Activated CD4-positive, alpha-beta T cell treated with anti-CD3 and anti-CD28 coated beads, Interleukin-2, amount 10 ng/mL, durations not matched to agents 24 days and 14 days (primary cell): ENCODE measurements at regions not wholly inside any gene's neighbourhood (a gene's known extent, or its start where the extent isn't known, plus 50 kb on each side); places are given as distances from the start of the nearest gene placed in this dataset.

Experiments
- DNase-seq: peaks from one replicate; pipeline ENCODE4 v3.0.0; 2022
- H3K27ac Mint-ChIP-seq: one replicate; pipeline ENCODE4 v1.8.0; 2022; ENCODE audit warnings: mild to moderate bottlenecking, mixed read lengths
- H3K27me3 Mint-ChIP-seq: one replicate; pipeline ENCODE4 v1.8.0; 2022; ENCODE audit warnings: mixed read lengths
- H3K36me3 Mint-ChIP-seq: one replicate; pipeline ENCODE4 v1.8.0; 2022; ENCODE audit warnings: low read depth, mild to moderate bottlenecking, mixed read lengths
- H3K4me1 Mint-ChIP-seq: one replicate; pipeline ENCODE4 v1.8.0; 2021; ENCODE audit warnings: mixed read lengths
- H3K4me3 Mint-ChIP-seq: one replicate; pipeline ENCODE4 v1.8.0; 2022; ENCODE audit warnings: mild to moderate bottlenecking, moderate library complexity, mixed read lengths
- H3K9me3 Mint-ChIP-seq: one replicate; pipeline ENCODE4 v1.8.0; 2021; ENCODE audit warnings: mixed read lengths
- intact Hi-C: fragments of 100-400 bp; cut with micrococcal nuclease; formaldehyde crosslinking; loops from one replicate; pipeline ENCODE4 v1.15.1; 2023

GRCh38 chr9:88776717-88777497 lies 214.4 kb upstream of the S1PR3 start:
- DNase-seq: peak; percentile 31
- no peaks in the 10 kb centered on the region for H3K4me1 Mint-ChIP-seq
- peaks cover 9% of the 10 kb centered on the region for H3K27me3 Mint-ChIP-seq
- no peaks in the 10 kb centered on the region for H3K9me3 Mint-ChIP-seq
- no peak overlapping the region for H3K4me3 Mint-ChIP-seq
- intact Hi-C loops: no loop called here
- no peak overlapping the region for H3K27ac Mint-ChIP-seq
- H3K36me3 Mint-ChIP-seq: no peaks in the 10 kb centered on the region

DNA sequence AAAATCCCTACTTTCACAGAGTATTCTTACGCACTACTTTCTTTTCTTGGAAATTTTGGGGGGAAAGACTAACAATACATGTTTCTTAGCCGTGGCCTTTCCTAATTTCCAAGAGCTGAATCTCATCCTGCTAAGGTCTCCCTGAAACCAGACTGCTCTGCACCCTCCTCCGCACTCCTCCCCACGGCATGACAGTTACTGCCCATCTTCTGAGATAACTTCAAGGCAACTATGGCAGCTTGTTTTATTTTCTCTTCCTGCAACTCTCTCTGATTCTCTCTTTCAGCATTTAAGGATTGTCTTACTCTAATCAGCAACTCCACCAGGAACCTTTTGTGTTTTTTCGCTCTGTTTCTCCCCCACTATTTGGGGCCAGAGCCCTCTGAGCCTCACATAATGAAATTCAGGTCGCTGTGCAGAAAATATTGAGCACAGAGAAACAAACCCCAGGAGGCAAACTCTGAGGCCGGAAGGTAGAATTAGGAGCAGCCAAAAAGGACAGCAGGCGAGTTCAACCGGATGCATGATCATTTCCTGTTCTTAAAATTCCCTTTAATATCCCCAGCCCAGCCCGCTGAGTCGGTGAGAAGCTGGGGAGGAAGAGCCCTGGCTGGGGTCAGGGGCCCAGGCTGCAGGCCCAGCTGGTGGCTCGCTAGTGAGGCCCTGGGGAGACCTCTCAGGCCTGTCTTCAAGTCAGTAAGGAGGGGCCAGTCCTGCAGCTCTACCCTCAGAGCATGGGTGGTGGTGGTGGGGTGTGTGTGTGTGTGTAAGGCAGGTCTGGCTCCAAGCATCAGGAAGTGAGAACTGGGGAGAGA lies 213.6 kb upstream of the S1PR3 start:
- Mint-ChIP-seq H3K36me3 (no peaks in the 10 kb centered on the region), H3K4me1 (no peaks in the 10 kb centered on the region), H3K27me3 (peaks cover 4% of the 10 kb centered on the region), H3K4me3 (no peak overlapping the region), H3K9me3 (no peaks in the 10 kb centered on the region), H3K27ac (no peak overlapping the region)
- DNase-seq: peak; percentile 51
- intact Hi-C loops: no loop called here

- H3K36me3 Mint-ChIP-seq: no peaks in the 10 kb centered on the region
- no peak overlapping the region for H3K4me3 Mint-ChIP-seq
- no peaks in the 10 kb centered on the region for H3K9me3 Mint-ChIP-seq
- no peak overlapping the region for H3K27ac Mint-ChIP-seq
- intact Hi-C loops: no loop called here
- DNase-seq: peak; percentile 29
- H3K4me1 Mint-ChIP-seq: no peaks in the 10 kb centered on the region
- H3K27me3 Mint-ChIP-seq: peaks cover 1% of the 10 kb centered on the region
These were observed 209.5 kb upstream of the S1PR3 start for GRCh38 chr9:88781628-88782391.

DNA sequence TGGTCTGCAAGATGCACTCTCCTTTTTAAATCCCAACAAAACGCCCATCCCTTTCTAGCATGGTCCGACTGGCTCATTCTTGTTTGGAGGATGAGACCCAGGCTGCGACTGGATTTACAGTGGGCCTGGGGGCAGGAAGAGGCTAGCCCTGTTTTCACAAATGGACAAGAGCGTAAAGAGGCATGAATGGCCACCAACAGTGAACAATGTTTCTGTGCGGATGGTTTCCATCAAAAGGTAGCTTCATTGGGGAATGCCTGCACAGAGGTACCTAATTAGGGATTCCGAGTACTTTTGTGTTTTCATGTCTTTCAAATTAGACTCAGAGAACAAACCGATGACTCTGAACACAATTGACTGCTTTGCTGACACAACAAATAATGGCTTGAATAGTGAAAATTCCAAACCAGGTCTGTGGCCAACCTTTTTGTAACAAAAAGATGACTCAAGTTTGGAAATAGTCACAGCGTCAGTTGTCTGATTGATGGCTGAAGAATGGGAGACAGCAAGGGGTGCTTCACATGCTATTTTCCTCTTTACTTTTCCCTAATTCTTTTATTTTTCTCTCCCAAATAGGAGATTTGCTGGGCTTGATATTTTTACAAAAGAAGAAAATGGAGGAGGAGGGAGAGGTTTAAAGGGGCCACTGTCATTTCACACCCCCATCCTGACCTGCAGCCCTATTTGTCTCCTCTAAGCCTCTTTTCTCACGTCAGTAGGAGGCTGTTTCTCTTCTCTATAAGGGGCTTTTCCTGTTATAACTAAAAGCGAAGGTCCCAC lies 208.1 kb upstream of the S1PR3 start:
- peak; percentile 20 for DNase-seq
- intact Hi-C loops: no loop called here
- no peak overlapping the region for H3K4me3 Mint-ChIP-seq
- H3K4me1 Mint-ChIP-seq: no peaks in the 10 kb centered on the region
- peaks cover 1% of the 10 kb centered on the region for H3K27me3 Mint-ChIP-seq
- H3K36me3 Mint-ChIP-seq: no peaks in the 10 kb centered on the region
- H3K9me3 Mint-ChIP-seq: no peaks in the 10 kb centered on the region
- no peak overlapping the region for H3K27ac Mint-ChIP-seq

DNA sequence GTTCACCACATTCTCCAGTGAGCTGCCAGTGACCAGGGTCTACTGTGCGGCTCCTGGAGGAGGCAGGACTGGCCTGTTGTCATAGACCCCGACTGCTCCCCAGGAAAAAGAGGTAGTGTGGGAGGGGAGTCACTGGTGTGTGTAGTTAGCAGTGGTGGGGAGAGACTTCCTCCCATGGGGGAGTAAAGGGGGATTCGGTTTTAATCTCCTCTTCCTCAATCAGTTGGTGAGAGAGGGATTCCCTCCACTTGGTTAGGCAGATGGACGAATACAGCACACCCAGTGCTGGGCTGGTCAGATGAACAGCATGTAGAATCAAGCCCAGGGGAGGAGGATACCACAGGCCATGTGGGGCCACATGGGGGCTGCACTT lies 207.6 kb upstream of the S1PR3 start:
- Mint-ChIP-seq H3K27me3 (peaks cover 1% of the 10 kb centered on the region), H3K4me1 (no peaks in the 10 kb centered on the region), H3K9me3 (no peaks in the 10 kb centered on the region), H3K4me3 (no peak overlapping the region), H3K36me3 (no peaks in the 10 kb centered on the region), H3K27ac (no peak overlapping the region)
- DNase-seq: peak; percentile 43
- intact Hi-C loops: no loop called here

DNA sequence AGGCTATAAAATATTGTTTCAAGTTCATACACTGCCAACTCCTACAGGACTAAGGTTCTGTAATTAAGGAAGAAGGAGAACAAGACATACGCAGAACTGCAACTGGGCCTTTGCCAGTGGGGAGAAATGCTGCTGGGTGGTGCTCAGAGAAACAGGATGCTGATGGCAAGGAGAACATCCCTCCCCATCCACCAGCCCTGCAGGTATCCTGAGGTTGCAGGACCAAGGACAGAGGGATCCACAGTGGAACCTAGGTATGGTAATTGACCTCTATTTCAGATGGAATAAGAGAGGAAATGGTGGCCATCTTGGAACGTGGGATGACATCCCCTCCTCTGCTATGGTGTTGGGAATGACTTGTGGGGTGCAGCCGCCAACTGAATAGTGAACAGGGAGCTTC lies 206.3 kb upstream of the S1PR3 start:
- Mint-ChIP-seq H3K9me3 (no peaks in the 10 kb centered on the region), H3K36me3 (no peaks in the 10 kb centered on the region), H3K4me1 (no peaks in the 10 kb centered on the region), H3K27me3 (no peaks in the 10 kb centered on the region), H3K4me3 (no peak overlapping the region), H3K27ac (no peak overlapping the region)
- intact Hi-C loops: no loop called here
- DNase-seq: peak; percentile 34

- Mint-ChIP-seq H3K36me3 (no peaks in the 10 kb centered on the region), H3K4me1 (no peaks in the 10 kb centered on the region), H3K27ac (no peak overlapping the region), H3K27me3 (no peaks in the 10 kb centered on the region), H3K4me3 (no peak overlapping the region), H3K9me3 (no peaks in the 10 kb centered on the region)
- intact Hi-C loops: no loop called here
- DNase-seq: peak; percentile 40
These were observed 204.8 kb upstream of the S1PR3 start for GRCh38 chr9:88786291-88787079.

DNA sequence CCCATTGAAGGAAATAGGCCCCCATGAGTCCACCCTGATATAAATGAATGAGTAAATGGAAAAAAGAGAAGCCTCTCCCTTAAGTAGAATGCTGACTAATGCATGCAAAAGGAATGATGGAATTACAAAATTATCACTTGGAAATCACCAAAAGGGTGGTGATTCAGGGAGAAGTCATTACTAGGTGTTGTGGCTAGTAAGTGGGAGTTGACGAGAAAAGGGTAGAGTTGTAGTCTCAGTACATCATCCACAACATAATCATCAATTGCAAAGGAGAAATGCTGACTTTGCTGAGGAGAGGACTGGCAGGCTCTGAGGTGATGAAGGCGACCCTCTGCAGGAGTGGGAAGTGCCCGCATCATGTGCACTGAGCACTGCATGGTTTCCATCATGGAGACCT lies 201.5 kb upstream of the S1PR3 start:
- no peaks in the 10 kb centered on the region for H3K4me1 Mint-ChIP-seq
- no peaks in the 10 kb centered on the region for H3K36me3 Mint-ChIP-seq
- H3K9me3 Mint-ChIP-seq: no peaks in the 10 kb centered on the region
- H3K27ac Mint-ChIP-seq: no peak overlapping the region
- H3K4me3 Mint-ChIP-seq: no peak overlapping the region
- H3K27me3 Mint-ChIP-seq: no peaks in the 10 kb centered on the region
- no peak for DNase-seq
- intact Hi-C loops: no loop called here

DNA sequence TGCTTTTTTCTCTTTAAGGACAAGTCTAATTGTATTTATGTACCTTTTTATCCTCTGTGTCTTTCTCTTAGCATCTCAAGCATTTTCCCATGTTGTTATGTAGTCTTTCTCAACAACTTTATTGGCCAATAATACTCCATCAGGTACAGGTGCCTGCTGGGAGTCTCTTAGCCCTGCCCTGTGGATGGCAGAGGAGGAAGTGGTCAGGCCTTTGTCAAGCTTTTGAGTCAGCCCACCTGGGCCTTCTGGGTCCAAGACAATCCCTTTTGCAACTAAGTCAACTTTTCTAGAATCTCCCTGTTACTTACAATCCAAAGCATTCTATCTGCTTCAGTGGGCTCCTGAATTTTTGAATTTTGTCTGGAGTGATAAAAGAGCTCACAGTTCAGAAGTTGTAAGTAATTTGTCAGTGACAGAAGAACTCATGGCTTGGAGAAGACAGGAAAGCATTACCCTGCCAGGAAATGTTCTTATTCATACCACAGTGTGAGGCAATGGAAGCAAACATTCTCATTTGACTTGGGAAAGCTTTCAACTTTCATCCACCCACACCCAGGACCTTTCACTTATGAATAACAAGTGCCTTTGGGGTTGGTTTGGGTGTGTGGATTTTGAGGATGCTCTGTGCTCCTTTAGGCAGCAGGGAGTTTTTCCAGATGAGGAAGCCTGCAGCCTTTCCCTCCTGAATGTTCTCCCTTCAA lies 200.0 kb upstream of the S1PR3 start:
- no peaks in the 10 kb centered on the region for H3K27me3 Mint-ChIP-seq
- H3K9me3 Mint-ChIP-seq: no peaks in the 10 kb centered on the region
- H3K27ac Mint-ChIP-seq: no peak overlapping the region
- no peaks in the 10 kb centered on the region for H3K4me1 Mint-ChIP-seq
- intact Hi-C loops: no loop called here
- no peak overlapping the region for H3K4me3 Mint-ChIP-seq
- H3K36me3 Mint-ChIP-seq: no peaks in the 10 kb centered on the region
- DNase-seq: no peak

DNA sequence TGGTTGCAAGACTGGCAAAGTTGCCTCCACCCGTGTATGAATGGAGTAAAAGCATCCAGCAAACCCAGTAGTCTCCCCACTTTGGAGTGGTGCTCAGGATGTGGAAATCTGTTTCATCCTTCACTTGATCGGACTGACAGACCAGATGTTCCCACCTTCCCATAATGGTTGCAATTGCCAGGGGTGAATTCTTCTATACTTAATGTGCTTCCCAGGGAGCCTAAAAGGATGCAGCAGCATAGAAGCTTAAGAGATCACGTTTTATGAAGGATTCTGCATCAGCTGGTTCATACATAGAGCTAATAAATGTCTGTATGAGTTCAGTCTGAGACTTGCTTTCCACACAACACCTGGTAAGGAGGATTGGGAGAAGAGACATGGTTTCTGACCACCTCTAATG lies 198.8 kb upstream of the S1PR3 start:
- intact Hi-C loops: no loop called here
- DNase-seq: no peak
- H3K36me3 Mint-ChIP-seq: no peaks in the 10 kb centered on the region
- no peak overlapping the region for H3K4me3 Mint-ChIP-seq
- no peaks in the 10 kb centered on the region for H3K9me3 Mint-ChIP-seq
- peaks cover 1% of the 10 kb centered on the region for H3K27me3 Mint-ChIP-seq
- H3K4me1 Mint-ChIP-seq: no peaks in the 10 kb centered on the region
- no peak overlapping the region for H3K27ac Mint-ChIP-seq

GRCh38 chr9:88794100-88794499 lies 197.2 kb upstream of the S1PR3 start:
- no peaks in the 10 kb centered on the region for H3K9me3 Mint-ChIP-seq
- H3K36me3 Mint-ChIP-seq: no peaks in the 10 kb centered on the region
- DNase-seq: no peak
- H3K4me3 Mint-ChIP-seq: no peak overlapping the region
- H3K27me3 Mint-ChIP-seq: peaks cover 1% of the 10 kb centered on the region
- intact Hi-C loops: no loop called here
- H3K27ac Mint-ChIP-seq: no peak overlapping the region
- H3K4me1 Mint-ChIP-seq: no peaks in the 10 kb centered on the region

GRCh38 chr9:88796947-88797346 lies 194.3 kb upstream of the S1PR3 start:
- Mint-ChIP-seq H3K4me3 (no peak overlapping the region), H3K27me3 (peaks cover 9% of the 10 kb centered on the region), H3K4me1 (no peaks in the 10 kb centered on the region), H3K27ac (no peak overlapping the region), H3K9me3 (no peaks in the 10 kb centered on the region), H3K36me3 (no peaks in the 10 kb centered on the region)
- DNase-seq: no peak
- intact Hi-C loops: no loop called here
